Testis (tissue), 2 donors: ENCODE measurements at regions not wholly inside any gene's neighbourhood (a gene's known extent, or its start where the extent isn't known, plus 50 kb on each side); places are given as distances from the start of the nearest gene placed in this dataset.

Experiments
- DNase-seq: peaks from one replicate; pipeline ENCODE4 v3.0.0-alpha.2; 2019
- H3K27ac ChIP-seq, 2 donors: fragments of 200-600 bp; sonication (generic); one replicate each; pipeline ENCODE4 v1.5.1; 2019
- H3K27me3 ChIP-seq: fragments of 200-600 bp; sonication (generic); one replicate; pipeline ENCODE4 v1.5.1; 2019
- H3K36me3 ChIP-seq: fragments of 200-600 bp; sonication (generic); one replicate; pipeline ENCODE4 v1.5.1; 2017; ENCODE audit warnings: low read depth; ENCODE audit errors: missing control alignments
- H3K4me1 ChIP-seq: fragments of 200-600 bp; sonication (generic); one replicate; pipeline ENCODE4 v1.5.1; 2019
- H3K4me3 ChIP-seq, 2 donors: fragments of 200-600 bp; sonication (generic); one replicate each; pipeline ENCODE4 v1.5.1; 2017 to 2019
- H3K9me3 ChIP-seq: fragments of 200-600 bp; sonication (generic); one replicate; pipeline ENCODE4 v1.5.1; 2017
- POLR2A ChIP-seq: fragments of 450-650 bp; IDR thresholded peaks from one replicate; pipeline ENCODE4 v1.6.1; 2017; ENCODE audit warnings: antibody characterized with exemption, mild to moderate bottlenecking, moderate library complexity
- whole genome bisulfite sequencing, 2 donors: methylation state at CpG; one replicate each; pipeline ENCODE4 v1.1.5; 2018; 5-methylcytosine and 5-hydroxymethylcytosine counted together
- intact Hi-C: fragments of 100-400 bp; cut with DNase I; formaldehyde crosslinking; loops from one replicate; pipeline ENCODE4 v1.15.1; 2023; ENCODE audit warnings: low total_unique reads
- TF ChIP-seq, protein P1 (sequence below), 3 experiments: fragments of 450-650 bp in 2 of 3; fragments of 200-600 bp in 1 of 3; sonication (generic) in 1 of 3; IDR thresholded peaks; one replicate each; pipeline ENCODE4 v1.5.1; 2016 to 2019; ENCODE audit warnings: antibody characterized with exemption in 3 of 3, mild to moderate bottlenecking in 2 of 3, moderate library complexity in 1 of 3

DNA sequence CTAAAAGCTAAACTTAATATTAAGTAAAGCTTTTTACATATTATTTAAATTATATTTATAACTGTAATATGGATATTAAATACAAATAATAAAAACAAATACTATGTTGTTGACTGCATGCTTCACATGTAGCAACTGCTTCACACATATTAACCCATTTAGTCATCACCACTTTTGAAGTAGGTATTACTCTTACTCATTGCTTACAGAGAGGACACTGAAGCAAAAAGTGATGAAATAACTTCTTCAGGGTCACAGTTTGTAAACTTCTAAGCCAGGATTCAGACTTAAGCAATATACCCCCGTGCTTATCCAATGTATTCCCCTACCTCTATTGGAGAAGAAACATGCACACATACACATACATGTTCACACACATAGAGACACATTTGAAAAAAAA is 166.6 kb downstream of the DKK2 start:
- Histone ChIP-seq H3K4me1 (no peaks in the 10 kb centered on the region), H3K36me3 (no peaks in the 10 kb centered on the region), H3K9me3 (no peaks in the 10 kb centered on the region), H3K27me3 (no peaks in the 10 kb centered on the region), H3K27ac (no peak overlapping the region), H3K4me3 (no peak overlapping the region)
- 90 to 91% methylated on average over 1 of the region's 1 CpG for WGBS, 2 donors
- TF ChIP-seq POLR2A: no peak
- intact Hi-C loops: no loop called here
- DNase-seq: no peak

DNA sequence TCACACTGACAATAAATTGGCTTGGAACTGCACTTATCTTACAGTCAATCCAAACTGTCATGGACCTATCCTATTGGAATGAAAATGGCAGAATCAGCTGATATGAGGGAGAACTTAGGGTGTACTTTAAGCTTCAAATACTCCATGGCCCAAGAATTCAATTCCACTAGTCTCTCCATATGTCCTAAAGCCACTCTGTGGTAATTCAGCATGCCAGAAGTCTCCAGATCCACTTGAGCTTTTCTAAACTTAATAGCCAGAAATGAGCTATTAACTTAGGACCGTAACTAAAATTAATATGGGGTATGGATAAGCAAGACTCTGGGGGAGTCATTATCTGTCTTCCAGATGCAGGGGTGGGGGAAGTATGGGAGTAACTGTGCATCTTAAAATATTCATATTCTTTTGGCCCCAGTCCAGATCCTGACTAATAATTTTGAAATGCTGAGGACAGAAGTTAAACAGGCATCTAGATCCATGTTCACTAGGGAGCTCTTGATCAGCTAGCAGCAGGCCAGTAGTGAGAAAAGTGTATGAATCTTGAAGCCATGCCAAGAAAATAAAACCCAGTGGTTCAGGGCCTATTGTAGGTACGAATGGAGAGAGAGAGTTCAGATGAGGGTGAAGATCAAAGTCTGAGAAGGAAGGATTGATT is 167.6 kb downstream of the DKK2 start:
- no peak for DNase-seq
- no peak for TF ChIP-seq POLR2A
- TF ChIP-seq, protein P1, sequence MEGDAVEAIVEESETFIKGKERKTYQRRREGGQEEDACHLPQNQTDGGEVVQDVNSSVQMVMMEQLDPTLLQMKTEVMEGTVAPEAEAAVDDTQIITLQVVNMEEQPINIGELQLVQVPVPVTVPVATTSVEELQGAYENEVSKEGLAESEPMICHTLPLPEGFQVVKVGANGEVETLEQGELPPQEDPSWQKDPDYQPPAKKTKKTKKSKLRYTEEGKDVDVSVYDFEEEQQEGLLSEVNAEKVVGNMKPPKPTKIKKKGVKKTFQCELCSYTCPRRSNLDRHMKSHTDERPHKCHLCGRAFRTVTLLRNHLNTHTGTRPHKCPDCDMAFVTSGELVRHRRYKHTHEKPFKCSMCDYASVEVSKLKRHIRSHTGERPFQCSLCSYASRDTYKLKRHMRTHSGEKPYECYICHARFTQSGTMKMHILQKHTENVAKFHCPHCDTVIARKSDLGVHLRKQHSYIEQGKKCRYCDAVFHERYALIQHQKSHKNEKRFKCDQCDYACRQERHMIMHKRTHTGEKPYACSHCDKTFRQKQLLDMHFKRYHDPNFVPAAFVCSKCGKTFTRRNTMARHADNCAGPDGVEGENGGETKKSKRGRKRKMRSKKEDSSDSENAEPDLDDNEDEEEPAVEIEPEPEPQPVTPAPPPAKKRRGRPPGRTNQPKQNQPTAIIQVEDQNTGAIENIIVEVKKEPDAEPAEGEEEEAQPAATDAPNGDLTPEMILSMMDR (IDR thresholded peaks at IDR 0.05): no peak
- 55 to 57% methylated on average over 2 of the region's 2 CpGs for WGBS, 2 donors

DNA sequence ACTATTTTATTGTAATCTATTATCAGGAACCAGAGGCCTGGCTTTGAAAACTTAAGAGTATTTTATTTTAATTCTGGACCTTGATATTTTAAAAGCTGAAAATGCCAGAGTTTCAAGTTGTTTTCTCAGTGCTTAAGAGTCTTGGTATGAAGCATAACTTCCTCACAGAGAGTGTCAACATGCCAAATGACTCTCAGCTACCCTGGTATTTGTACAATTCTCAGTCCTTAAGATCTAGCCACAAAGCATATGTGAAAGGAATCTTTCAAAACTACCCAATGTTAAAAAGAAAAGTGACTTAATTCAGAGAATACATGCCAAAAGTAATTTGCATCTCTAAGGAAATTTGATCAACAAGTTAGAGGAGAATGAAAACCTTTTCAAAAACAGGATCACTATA is 171.9 kb downstream of the DKK2 start:
- H3K36me3 ChIP-seq: no peaks in the 10 kb centered on the region
- H3K27ac ChIP-seq: no peak overlapping the region
- no peak overlapping the region for H3K4me3 ChIP-seq
- no peak for DNase-seq
- no peaks in the 10 kb centered on the region for H3K9me3 ChIP-seq
- no peaks in the 10 kb centered on the region for H3K27me3 ChIP-seq
- H3K4me1 ChIP-seq: no peaks in the 10 kb centered on the region
- TF ChIP-seq POLR2A: no peak
- TF ChIP-seq, protein P1 (IDR thresholded peaks at IDR 0.05): no peak
- intact Hi-C loops: no loop called here

More for the DNA sequence above, 167.6 kb downstream of the DKK2 start:
- no peak overlapping the region for H3K4me3 ChIP-seq
- no peaks in the 10 kb centered on the region for H3K9me3 ChIP-seq
- intact Hi-C loops: no loop called here
- H3K4me1 ChIP-seq: no peaks in the 10 kb centered on the region
- no peaks in the 10 kb centered on the region for H3K27me3 ChIP-seq
- H3K27ac ChIP-seq: no peak overlapping the region
- no peaks in the 10 kb centered on the region for H3K36me3 ChIP-seq

- Histone ChIP-seq H3K36me3 (no peaks in the 10 kb centered on the region), H3K27ac (no peak overlapping the region), H3K27me3 (no peaks in the 10 kb centered on the region), H3K4me1 (no peaks in the 10 kb centered on the region), H3K4me3 (no peak overlapping the region), H3K9me3 (no peaks in the 10 kb centered on the region)
- no peak for DNase-seq
- intact Hi-C loops: no loop called here
- no peak for TF ChIP-seq POLR2A
- TF ChIP-seq, protein P1 (IDR thresholded peaks at IDR 0.05): no peak
Measured at GRCh38 chr4:106854569-106855351, 181.4 kb downstream of the DKK2 start.

GRCh38 chr4:106852426-106852825 is 183.7 kb downstream of the DKK2 start:
- H3K9me3 ChIP-seq: no peaks in the 10 kb centered on the region
- DNase-seq: no peak
- intact Hi-C loops: no loop called here

More at GRCh38 chr4:106852426-106852825, 183.7 kb downstream of the DKK2 start:
- no peak overlapping the region for H3K4me3 ChIP-seq
- no peaks in the 10 kb centered on the region for H3K27me3 ChIP-seq
- no peaks in the 10 kb centered on the region for H3K36me3 ChIP-seq
- TF ChIP-seq, protein P1 (IDR thresholded peaks at IDR 0.05): no peak
- no peak for TF ChIP-seq POLR2A
- H3K27ac ChIP-seq: no peak overlapping the region
- WGBS, 2 donors: 66 to 70% methylated on average over 1 of the region's 1 CpG
- no peaks in the 10 kb centered on the region for H3K4me1 ChIP-seq
